ENCODE measurements at regions not wholly inside any gene's neighbourhood (a gene's known extent, or its start where the extent isn't known, plus 50 kb on each side); places are given as distances from the start of the nearest gene placed in this dataset.

GRCh38 chr19:32199501-32200040, 145.8 kb upstream of the ZNF507 start:
- H3K4me3 ChIP-seq (ENCODE audit: low read length), result no peak overlapping the region
- no peak for TF ChIP-seq CTCF (IDR thresholded peaks at IDR 0.05; ENCODE audit: insufficient read depth, low read depth, low read length, missing control alignments)
- no peak for DNase-seq (ENCODE audit: low read depth)

GRCh38 chr19:32200312-32201038, 144.9 kb upstream of the ZNF507 start:
- no peak overlapping the region for H3K4me3 ChIP-seq (ENCODE audit: low read length)
- no peak for DNase-seq (ENCODE audit: low read depth)
- TF ChIP-seq CTCF (IDR thresholded peaks at IDR 0.05; ENCODE audit: insufficient read depth, low read depth, low read length, missing control alignments), result no peak

- no peak for TF ChIP-seq CTCF (IDR thresholded peaks at IDR 0.05; ENCODE audit: insufficient read depth, low read depth, low read length, missing control alignments)
- H3K4me3 ChIP-seq (ENCODE audit: low read length), result no peak overlapping the region
- no peak for DNase-seq (ENCODE audit: low read depth)
Measured at GRCh38 chr19:32201211-32201610, 144.2 kb upstream of the ZNF507 start.

DNA sequence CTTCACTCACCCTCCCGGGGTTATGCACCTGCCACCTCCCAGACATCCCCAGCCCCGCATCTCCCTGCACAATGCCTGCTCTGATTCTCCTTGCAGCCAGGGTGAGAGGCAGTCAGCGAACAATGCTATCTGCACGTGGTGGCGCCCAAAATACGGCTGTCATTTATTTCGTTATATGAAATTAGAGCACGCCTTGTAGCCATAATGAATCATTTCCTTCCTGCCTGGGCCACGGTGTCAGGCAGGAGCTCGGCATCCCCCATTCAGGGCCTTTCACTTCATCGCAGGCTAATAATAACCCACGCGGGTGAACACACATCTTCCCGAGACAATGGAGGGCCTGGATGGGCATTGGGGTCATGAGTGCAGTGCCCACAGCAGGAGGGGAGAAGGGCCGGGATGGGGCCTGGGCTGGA, 143.8 kb upstream of the ZNF507 start:
- no peak for DNase-seq (ENCODE audit: low read depth)
- no peak overlapping the region for H3K4me3 ChIP-seq (ENCODE audit: low read length)
- TF ChIP-seq CTCF (IDR thresholded peaks at IDR 0.05; ENCODE audit: insufficient read depth, low read depth, low read length, missing control alignments), result no peak

- DNase-seq (ENCODE audit: low read depth), result no peak
- no peak for TF ChIP-seq CTCF (IDR thresholded peaks at IDR 0.05; ENCODE audit: insufficient read depth, low read depth, low read length, missing control alignments)
- H3K4me3 ChIP-seq (ENCODE audit: low read length), result no peak overlapping the region
Measured at GRCh38 chr19:32202244-32202643, 143.2 kb upstream of the ZNF507 start.

- TF ChIP-seq CTCF (IDR thresholded peaks at IDR 0.05; ENCODE audit: insufficient read depth, low read depth, low read length, missing control alignments), result no peak
- DNase-seq (ENCODE audit: low read depth), result no peak
- no peak overlapping the region for H3K4me3 ChIP-seq (ENCODE audit: low read length)
Measured at GRCh38 chr19:32203161-32203560, 142.2 kb upstream of the ZNF507 start.

- H3K4me3 ChIP-seq (ENCODE audit: low read length), result no peak overlapping the region
- no peak for TF ChIP-seq CTCF (IDR thresholded peaks at IDR 0.05; ENCODE audit: insufficient read depth, low read depth, low read length, missing control alignments)
- DNase-seq (ENCODE audit: low read depth), result no peak
Measured at GRCh38 chr19:32206065-32206464, 139.3 kb upstream of the ZNF507 start.

Measured in epithelial cell of esophagus (primary cell).